Mesenchymal stem cell (in vitro differentiated cells and primary cell): ENCODE measurements at regions not wholly inside any gene's neighbourhood (a gene's known extent, or its start where the extent isn't known, plus 50 kb on each side); places are given as distances from the start of the nearest gene placed in this dataset.
"Not testable (repeated sequence)": the region's sequence is repeated elsewhere in the genome, so short reads cannot be mapped to it uniquely, and the experiment has no call there.

ENCODE experiments used
- DNase-seq: peaks from one replicate; pipeline ENCODE4 v3.0.0-alpha.2; 2013
- H2AFZ ChIP-seq: one replicate; pipeline ENCODE4 v1.6.1; 2013; ENCODE audit warnings: low read depth, mild to moderate bottlenecking, control low read depth, inconsistent platforms, low read length, moderate library complexity
- H2AK5ac ChIP-seq: 2 replicates; pipeline ENCODE4 v1.6.1; 2013; ENCODE audit warnings: low read length, moderate library complexity, mild to moderate bottlenecking, inconsistent platforms; ENCODE audit not compliant: severe bottlenecking
- H2BK120ac ChIP-seq: one replicate; pipeline ENCODE4 v1.6.1; 2013; ENCODE audit warnings: low read depth, mild to moderate bottlenecking, inconsistent platforms, low read length, moderate library complexity
- H2BK12ac ChIP-seq, 2 experiments: one replicate each; pipeline ENCODE4 v1.6.1; 2013; ENCODE audit warnings: inconsistent platforms in 2 of 2, low read length in 2 of 2, mild to moderate bottlenecking in 2 of 2, moderate library complexity in 2 of 2, control low read depth in 1 of 2
- H2BK15ac ChIP-seq: one replicate; pipeline ENCODE4 v1.6.1; 2013; ENCODE audit warnings: mild to moderate bottlenecking, low read depth, inconsistent platforms; ENCODE audit not compliant: poor library complexity, severe bottlenecking
- H2BK5ac ChIP-seq: 2 replicates; pipeline ENCODE4 v1.6.1; 2013; ENCODE audit warnings: low read depth, mild to moderate bottlenecking, low read length, control low read depth, inconsistent platforms; ENCODE audit not compliant: poor library complexity, severe bottlenecking
- H3K14ac ChIP-seq, 2 experiments: one replicate each; pipeline ENCODE4 v1.6.1; 2013; ENCODE audit warnings: inconsistent platforms in 2 of 2, low read length in 2 of 2, control low read depth in 1 of 2, mild to moderate bottlenecking in 1 of 2, moderate library complexity in 1 of 2
- H3K18ac ChIP-seq, 2 experiments: one replicate each; pipeline ENCODE4 v1.6.1; 2013; ENCODE audit warnings: inconsistent platforms in 2 of 2, low read length in 2 of 2, control low read depth in 1 of 2, low read depth in 1 of 2, mild to moderate bottlenecking in 1 of 2
- H3K23ac ChIP-seq, 2 experiments: one replicate each; pipeline ENCODE4 v1.6.1; 2013; ENCODE audit warnings: inconsistent platforms in 2 of 2, low read length in 2 of 2, mild to moderate bottlenecking in 2 of 2, moderate library complexity in 2 of 2, control low read depth in 1 of 2
- H3K27ac ChIP-seq: 2 replicates; pipeline ENCODE4 v1.5.1; 2013; ENCODE audit warnings: mild to moderate bottlenecking, moderate library complexity, low read length, control low read depth, inconsistent platforms; ENCODE audit not compliant: poor library complexity, severe bottlenecking
- H3K27me3 ChIP-seq, 2 experiments: 2 replicates each; pipeline versions ENCODE4 v1.6.1 to v1.7.0; 2013; ENCODE audit warnings: low read length in 2 of 2, mild to moderate bottlenecking in 2 of 2, moderate library complexity in 2 of 2, control low read depth in 1 of 2, inconsistent platforms in 1 of 2; ENCODE audit not compliant: control insufficient read depth in 1 of 2, insufficient read depth in 1 of 2
- H3K36me3 ChIP-seq, 2 experiments: 2 replicates each; pipeline versions ENCODE4 v1.6.1 to v1.7.0; 2013; ENCODE audit warnings: low read length in 2 of 2, control low read depth in 1 of 2, inconsistent platforms in 1 of 2, low read depth in 1 of 2, mild to moderate bottlenecking in 1 of 2; ENCODE audit not compliant: insufficient read depth in 2 of 2, control insufficient read depth in 1 of 2
- H3K4ac ChIP-seq, 2 experiments: one replicate each; pipeline ENCODE4 v1.6.1; 2013; ENCODE audit warnings: inconsistent platforms in 2 of 2, low read length in 2 of 2, mild to moderate bottlenecking in 2 of 2, moderate library complexity in 2 of 2, control low read depth in 1 of 2, low read depth in 1 of 2
- H3K4me1 ChIP-seq: 2 replicates; pipeline ENCODE4 v1.6.1; 2013; ENCODE audit warnings: low read depth, low read length, control low read depth; ENCODE audit not compliant: control insufficient read depth, insufficient read depth
- H3K4me2 ChIP-seq: 2 replicates; pipeline ENCODE4 v1.6.1; 2013; ENCODE audit warnings: low read length, mild to moderate bottlenecking, inconsistent platforms; ENCODE audit not compliant: poor library complexity, severe bottlenecking
- H3K4me3 ChIP-seq, 2 experiments: 2 replicates each; pipeline versions ENCODE4 v1.5.1 to v1.7.0; 2013; ENCODE audit warnings: low read length in 2 of 2, mild to moderate bottlenecking in 2 of 2, control low read depth in 1 of 2, low read depth in 1 of 2; ENCODE audit not compliant: insufficient read depth in 1 of 2
- H3K79me1 ChIP-seq: replicated peaks from 2 replicates; pipeline ENCODE4 v1.6.1; 2013; ENCODE audit warnings: mild to moderate bottlenecking, control low read depth, low read length, inconsistent platforms; ENCODE audit not compliant: poor library complexity, severe bottlenecking
- H3K9ac ChIP-seq: 2 replicates; pipeline ENCODE4 v1.7.0; 2013; ENCODE audit warnings: mild to moderate bottlenecking, low read length, moderate library complexity
- H3K9me3 ChIP-seq: 2 replicates; pipeline ENCODE4 v1.7.0; 2013; ENCODE audit warnings: mild to moderate bottlenecking, low read length; ENCODE audit not compliant: control insufficient read depth
- H4K8ac ChIP-seq: one replicate; pipeline ENCODE4 v1.6.1; 2013; ENCODE audit warnings: inconsistent platforms, mild to moderate bottlenecking, low read length, moderate library complexity
- H4K91ac ChIP-seq: one replicate; pipeline ENCODE4 v1.6.1; 2013; ENCODE audit warnings: mild to moderate bottlenecking, low read length, inconsistent platforms
- WGBS: methylation state at CpG from one replicate; pipeline ENCODE4 v1.1.7; 2013; ENCODE audit warnings: mixed read lengths; 5-methylcytosine and 5-hydroxymethylcytosine counted together

DNA sequence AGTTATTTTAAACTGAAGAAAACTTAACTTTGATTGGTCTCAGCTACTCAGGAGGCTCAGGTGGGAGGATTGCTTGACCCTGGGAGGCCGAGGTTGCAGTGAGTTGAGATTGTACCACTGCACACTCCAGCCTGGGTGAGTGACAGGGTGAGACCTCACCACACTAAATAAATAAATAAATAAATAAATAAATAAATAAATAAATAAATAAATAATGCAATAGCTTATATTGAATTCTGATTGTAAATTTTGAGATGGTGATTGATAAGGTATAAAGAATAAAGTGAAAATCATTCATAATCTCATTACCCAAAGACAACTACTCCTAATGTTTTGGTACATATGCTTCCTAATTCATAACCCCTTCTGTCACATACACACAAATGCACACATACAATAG is 58.1 kb downstream of the TUBA3C start:
- H3K14ac ChIP-seq = no peak overlapping the region
- H4K91ac ChIP-seq = no peak overlapping the region
- H3K4me3 ChIP-seq = no peak overlapping the region
- no peaks in the 10 kb centered on the region for H3K4me1 ChIP-seq
- no peak overlapping the region for H3K4ac ChIP-seq
- no peaks in the 10 kb centered on the region for H3K9me3 ChIP-seq
- no peaks in the 10 kb centered on the region for H3K79me1 ChIP-seq
- H3K18ac ChIP-seq = no peak overlapping the region
- H3K36me3 ChIP-seq = no peaks in the 10 kb centered on the region
- no peaks in the 10 kb centered on the region for H3K27me3 ChIP-seq
- H2BK15ac ChIP-seq = no peak overlapping the region
- H3K9ac ChIP-seq = no peak overlapping the region
- H2BK5ac ChIP-seq = no peak overlapping the region
- H3K4me2 ChIP-seq = no peak overlapping the region
- no peak overlapping the region for H3K23ac ChIP-seq
- H2AFZ ChIP-seq = no peak overlapping the region
- no peak overlapping the region for H3K27ac ChIP-seq
- no CpG with 5 or more reads among the region's 1 CpG for WGBS
- no peak overlapping the region for H2AK5ac ChIP-seq
- no peak overlapping the region for H4K8ac ChIP-seq
- DNase-seq = no peak
- no peak overlapping the region for H2BK12ac ChIP-seq
- no peak overlapping the region for H2BK120ac ChIP-seq

DNA sequence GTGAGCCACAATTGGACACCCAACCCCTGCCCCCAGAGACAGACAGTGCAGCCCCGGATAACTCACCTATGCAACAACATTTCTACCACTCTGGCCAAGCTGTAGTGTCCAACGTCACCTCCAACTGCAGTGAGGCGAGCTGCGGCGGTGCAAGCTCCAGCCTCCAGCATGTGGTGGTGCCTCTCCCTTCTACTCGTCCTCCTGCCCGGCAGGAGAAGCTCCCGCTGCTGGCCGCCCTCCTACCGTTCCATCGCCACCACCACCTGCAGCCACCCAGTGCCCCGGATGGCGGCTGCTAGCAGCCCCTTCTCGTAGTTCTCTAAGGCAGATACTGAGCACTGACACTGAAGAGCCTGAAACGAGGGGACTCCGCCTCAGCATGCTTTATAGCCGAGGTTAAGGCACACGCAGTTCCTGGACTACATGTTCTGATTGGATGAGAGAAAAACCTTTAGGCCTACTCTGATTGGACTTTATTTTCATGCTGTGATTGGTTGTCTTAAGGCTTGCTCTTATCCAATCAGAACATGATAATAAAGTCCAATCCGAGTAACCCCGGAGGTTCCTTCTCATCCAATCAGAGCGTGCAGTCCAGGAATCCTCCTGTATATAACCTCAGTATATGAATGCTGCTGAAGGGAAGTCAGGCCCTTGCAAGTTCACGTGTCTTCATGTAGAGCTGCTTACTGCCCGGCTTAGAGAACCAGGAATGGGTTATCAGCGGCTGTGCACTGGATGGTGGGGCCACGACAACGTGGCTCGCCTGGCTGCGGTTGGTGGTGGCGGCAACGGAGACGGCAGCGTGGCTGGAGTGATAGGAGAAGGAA is 63.5 kb downstream of the TUBA3C start:
- H3K23ac ChIP-seq = no peak overlapping the region
- no peak overlapping the region for H2BK5ac ChIP-seq
- H2BK12ac ChIP-seq = no peak overlapping the region
- no peaks in the 10 kb centered on the region for H3K27me3 ChIP-seq
- no peaks in the 10 kb centered on the region for H3K9me3 ChIP-seq
- no peak overlapping the region for H3K4me2 ChIP-seq
- 86% methylated on average over 32 of the region's 32 CpGs for WGBS
- no peak overlapping the region for H4K91ac ChIP-seq
- no peak overlapping the region for H2BK15ac ChIP-seq
- H2AFZ ChIP-seq = no peak overlapping the region
- H3K9ac ChIP-seq = no peak overlapping the region
- H2BK120ac ChIP-seq = no peak overlapping the region
- no peaks in the 10 kb centered on the region for H3K79me1 ChIP-seq
- no peak overlapping the region for H3K27ac ChIP-seq
- no peaks in the 10 kb centered on the region for H3K36me3 ChIP-seq
- H3K4me3 ChIP-seq = no peak overlapping the region
- no peak for DNase-seq
- no peaks in the 10 kb centered on the region for H3K4me1 ChIP-seq
- no peak overlapping the region for H3K18ac ChIP-seq
- H3K14ac ChIP-seq = no peak overlapping the region
- H4K8ac ChIP-seq = no peak overlapping the region
- H3K4ac ChIP-seq = no peak overlapping the region
- no peak overlapping the region for H2AK5ac ChIP-seq

DNA sequence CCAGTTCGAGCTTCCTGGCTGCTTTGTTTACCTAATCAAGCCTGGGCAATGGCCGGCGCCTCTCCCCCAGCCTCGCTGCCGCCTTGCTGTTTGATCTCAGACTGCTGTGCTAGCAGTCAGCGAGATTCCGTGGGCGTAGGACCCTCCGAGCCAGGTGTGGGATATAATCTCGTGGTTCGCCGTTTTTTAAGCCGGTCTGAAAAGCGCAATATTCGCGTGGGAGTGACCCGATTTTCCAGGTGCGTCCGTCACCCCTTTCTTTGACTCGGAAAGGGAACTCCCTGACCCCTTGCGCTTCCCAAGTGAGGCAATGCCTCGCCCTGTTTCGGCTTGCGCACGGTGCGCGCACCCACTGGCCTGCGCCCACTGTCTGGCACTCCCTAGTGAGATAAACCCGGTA is 72.4 kb downstream of the TUBA3C start:
- not testable (repeated sequence) for H3K79me1 ChIP-seq, H2AFZ ChIP-seq, H3K14ac ChIP-seq, H2BK15ac ChIP-seq, H4K8ac ChIP-seq, H3K4me2 ChIP-seq, H3K27ac ChIP-seq, H3K23ac ChIP-seq, H3K4me1 ChIP-seq, H2BK120ac ChIP-seq, H2AK5ac ChIP-seq, H3K9ac ChIP-seq, H3K9me3 ChIP-seq, H3K4me3 ChIP-seq, H4K91ac ChIP-seq, H3K36me3 ChIP-seq, H2BK12ac ChIP-seq, H3K18ac ChIP-seq, H3K4ac ChIP-seq, DNase-seq, H2BK5ac ChIP-seq, H3K27me3 ChIP-seq
- whole genome bisulfite sequencing = 92% methylated on average over 25 of the region's 29 CpGs

DNA sequence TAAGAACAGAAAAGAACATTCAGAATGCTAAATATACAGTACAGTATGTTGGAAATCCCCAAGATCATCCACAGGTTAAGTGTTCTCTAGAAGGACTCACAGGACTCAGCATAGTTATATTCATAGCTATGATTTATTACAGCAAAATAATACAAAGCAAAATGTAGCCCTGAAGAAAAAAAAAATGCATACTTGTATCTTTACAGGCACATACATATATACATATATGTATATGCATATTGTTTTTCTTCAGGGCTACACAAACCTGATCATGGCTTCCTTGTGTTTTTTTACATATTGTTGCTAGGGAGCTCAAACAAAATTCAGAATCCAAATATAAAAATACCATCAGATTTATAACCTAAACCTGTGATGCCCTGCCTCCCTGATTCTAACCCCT is 78.5 kb downstream of the TUBA3C start:
- no peak overlapping the region for H3K4me3 ChIP-seq
- no peak overlapping the region for H3K4me2 ChIP-seq
- no peak overlapping the region for H3K4ac ChIP-seq
- no peak for DNase-seq
- no peak overlapping the region for H2BK12ac ChIP-seq
- no peaks in the 10 kb centered on the region for H3K27me3 ChIP-seq
- no peaks in the 10 kb centered on the region for H3K36me3 ChIP-seq
- H3K18ac ChIP-seq = no peak overlapping the region
- H3K9me3 ChIP-seq = no peaks in the 10 kb centered on the region
- H4K8ac ChIP-seq = no peak overlapping the region
- no peak overlapping the region for H4K91ac ChIP-seq
- H2BK15ac ChIP-seq = no peak overlapping the region
- no peaks in the 10 kb centered on the region for H3K79me1 ChIP-seq
- no peak overlapping the region for H2AFZ ChIP-seq
- H3K14ac ChIP-seq = no peak overlapping the region
- no peak overlapping the region for H2BK5ac ChIP-seq
- no peak overlapping the region for H3K23ac ChIP-seq
- no peaks in the 10 kb centered on the region for H3K4me1 ChIP-seq
- no peak overlapping the region for H3K27ac ChIP-seq
- no peak overlapping the region for H3K9ac ChIP-seq
- H2BK120ac ChIP-seq = no peak overlapping the region
- H2AK5ac ChIP-seq = no peak overlapping the region
